Activated CD4-positive, alpha-beta memory T cell treated with anti-CD3 and anti-CD28 coated beads, Interleukin-2, amount 10 ng/mL, durations not matched to agents 7 days and 5 days (primary cell): ENCODE measurements at regions not wholly inside any gene's neighbourhood (a gene's known extent, or its start where the extent isn't known, plus 50 kb on each side); places are given as distances from the start of the nearest gene placed in this dataset.
A peak's percentile ranks its signal among the peaks of the same experiment; 100 is the strongest.
"Not testable (repeated sequence)": the region's sequence is repeated elsewhere in the genome, so short reads cannot be mapped to it uniquely, and the experiment has no call there.

Source experiments
- CTCF ChIA-PET: fragments of 350-600 bp; sonication (Branson Sonifier 250); formaldehyde crosslinking; loops from one replicate; lab custom pipeline; 2021; ENCODE audit warnings: antibody characterized with exemption, inconsistent platforms; lab: Charles Lee
- POLR2A ChIA-PET: fragments of 350-600 bp; sonication (Branson Sonifier 250); formaldehyde crosslinking; loops from one replicate; lab custom pipeline; 2021; ENCODE audit warnings: antibody characterized with exemption; lab: Charles Lee
- DNase-seq: peaks from one replicate; pipeline ENCODE4 v3.0.0-alpha.2; 2020
- H3K27ac Mint-ChIP-seq: one replicate; pipeline ENCODE4 v1.8.0; 2021; ENCODE audit warnings: mild to moderate bottlenecking, mixed read lengths
- H3K27me3 Mint-ChIP-seq: one replicate; pipeline ENCODE4 v1.8.0; 2021; ENCODE audit warnings: mixed read lengths
- H3K36me3 Mint-ChIP-seq: one replicate; pipeline ENCODE4 v1.8.0; 2021; ENCODE audit warnings: low read depth, mixed read lengths
- H3K4me1 Mint-ChIP-seq: one replicate; pipeline ENCODE4 v1.8.0; 2021; ENCODE audit warnings: mixed read lengths
- H3K4me3 Mint-ChIP-seq: one replicate; pipeline ENCODE4 v1.8.0; 2021; ENCODE audit warnings: mild to moderate bottlenecking, mixed read lengths
- H3K9me3 Mint-ChIP-seq: one replicate; pipeline ENCODE4 v1.8.0; 2021; ENCODE audit warnings: mixed read lengths

DNA sequence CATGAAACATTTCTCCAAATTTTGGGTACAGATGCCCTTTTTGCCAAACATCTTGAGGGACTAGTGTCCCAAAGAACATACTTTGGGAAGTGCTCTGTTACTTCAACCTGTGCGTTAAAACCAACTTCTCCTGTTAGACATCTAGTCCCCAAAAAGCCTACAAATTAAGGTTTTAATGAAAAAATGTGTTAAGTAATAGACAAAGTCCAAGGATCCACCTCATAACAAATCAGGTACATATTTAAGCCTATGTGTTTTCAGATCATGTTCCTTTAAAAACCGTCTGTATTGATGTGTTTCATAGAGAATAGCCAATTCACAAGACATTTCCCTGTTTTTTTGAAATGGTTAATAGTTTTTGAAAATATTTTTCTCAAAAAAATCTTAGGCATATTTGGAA is 174.8 kb upstream of the FAM20A start:
- Mint-ChIP-seq H3K9me3 (no peaks in the 10 kb centered on the region), H3K27ac (no peak overlapping the region), H3K36me3 (no peaks in the 10 kb centered on the region), H3K4me3 (no peak overlapping the region), H3K27me3 (peaks cover 3% of the 10 kb centered on the region), H3K4me1 (no peaks in the 10 kb centered on the region)
- POLR2A ChIA-PET = no interaction called here
- CTCF ChIA-PET = interaction anchor here (0.7 to 1.9 kb wide), 9 partner anchors 16 to 474 kb away, joined by 3 to 8 read pairs (median 4); no protein-coding TSS in a partner anchor
- no peak for DNase-seq

DNA sequence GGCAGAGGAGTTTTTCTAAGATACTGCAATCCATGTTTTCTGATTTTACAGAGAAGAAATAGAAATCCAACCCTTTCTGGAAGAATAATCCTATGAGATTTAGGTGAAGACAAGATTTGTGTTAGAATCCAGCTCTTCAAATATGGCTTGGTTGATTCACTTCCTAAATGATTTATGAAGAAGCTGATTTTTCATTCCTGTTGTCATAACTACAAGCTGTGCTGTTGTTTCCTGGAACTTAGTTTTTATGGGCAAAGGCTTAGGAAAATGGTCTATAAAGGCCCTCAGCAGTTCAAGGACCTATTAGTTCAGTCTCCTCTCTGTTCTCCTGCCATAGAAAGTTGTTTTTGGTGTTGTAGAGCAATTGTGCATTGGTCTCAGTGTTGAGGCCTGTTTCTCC is 174.2 kb upstream of the FAM20A start:
- H3K27me3 Mint-ChIP-seq = peaks cover 3% of the 10 kb centered on the region
- ChIA-PET POLR2A (no interaction called here), CTCF (interaction anchor here (0.7 to 1.9 kb wide), 4 partner anchors 37 to 474 kb away, joined by 3 to 6 read pairs (median 4); no protein-coding TSS in a partner anchor)
- no peaks in the 10 kb centered on the region for H3K9me3 Mint-ChIP-seq
- H3K4me3 Mint-ChIP-seq = no peak overlapping the region
- H3K4me1 Mint-ChIP-seq = no peaks in the 10 kb centered on the region
- no peak for DNase-seq
- no peaks in the 10 kb centered on the region for H3K36me3 Mint-ChIP-seq
- H3K27ac Mint-ChIP-seq = no peak overlapping the region

DNA sequence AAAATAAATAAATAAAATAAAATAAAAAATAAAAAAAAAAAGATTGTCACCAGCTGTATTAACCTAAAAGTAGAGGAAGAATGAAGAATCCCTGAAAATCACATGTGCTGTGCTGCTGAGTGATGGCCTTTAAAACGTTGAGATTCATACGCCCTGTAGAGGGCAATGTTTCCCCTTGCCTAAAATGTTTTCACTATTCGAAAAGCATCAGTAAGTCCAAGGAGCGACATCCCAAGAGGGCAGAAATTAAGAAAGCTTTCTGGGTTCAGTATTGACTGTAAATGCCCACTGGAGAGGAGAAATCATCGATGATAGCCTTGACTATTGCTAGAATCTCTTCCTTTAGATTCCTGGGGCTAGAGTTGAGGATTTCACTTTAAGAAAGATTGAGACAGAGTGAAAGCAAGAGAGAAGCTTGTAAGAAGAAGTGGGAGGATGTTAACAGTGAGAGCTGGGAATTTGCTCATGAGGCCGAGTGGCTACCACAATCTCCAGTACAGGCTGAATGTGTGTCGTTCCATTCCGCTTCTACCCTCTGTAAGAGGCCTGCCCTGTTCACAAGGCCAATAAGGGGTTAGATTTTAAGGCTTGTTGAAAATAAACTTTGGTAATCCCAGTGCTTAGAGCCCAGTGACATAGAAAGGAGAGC is 170.8 kb upstream of the FAM20A start:
- Mint-ChIP-seq H3K4me1 (no peaks in the 10 kb centered on the region), H3K36me3 (no peaks in the 10 kb centered on the region), H3K4me3 (no peak overlapping the region), H3K27ac (no peak overlapping the region), H3K9me3 (no peaks in the 10 kb centered on the region), H3K27me3 (peaks cover 3% of the 10 kb centered on the region)
- POLR2A ChIA-PET = no interaction called here
- DNase-seq = no peak
- CTCF ChIA-PET = interaction anchor here (0.6 to 2.2 kb wide), 6 partner anchors 36 to 477 kb away, joined by 3 to 13 read pairs (median 4); no protein-coding TSS in a partner anchor

DNA sequence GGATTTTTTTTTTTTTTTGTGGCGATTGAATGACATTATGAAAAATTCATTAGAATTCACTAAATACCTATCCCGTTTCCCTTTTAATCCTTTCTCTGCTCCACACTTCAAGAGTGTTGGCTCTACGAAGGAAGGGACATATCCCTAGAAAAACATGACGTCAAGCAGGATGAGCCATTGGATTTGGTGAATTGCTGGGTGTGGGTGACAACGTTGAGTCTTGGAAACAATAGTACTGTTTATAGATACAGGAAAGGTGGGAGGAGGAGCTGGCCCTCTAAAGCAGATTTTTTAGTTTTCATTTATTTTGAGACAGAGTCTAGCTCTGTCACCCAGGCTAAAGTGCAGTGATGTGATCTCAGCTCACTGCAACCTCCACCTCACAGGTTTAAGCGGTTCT is 167.6 kb upstream of the FAM20A start:
- H3K27ac Mint-ChIP-seq = no peak overlapping the region
- H3K36me3 Mint-ChIP-seq = no peaks in the 10 kb centered on the region
- CTCF ChIA-PET = no interaction called here

DNA sequence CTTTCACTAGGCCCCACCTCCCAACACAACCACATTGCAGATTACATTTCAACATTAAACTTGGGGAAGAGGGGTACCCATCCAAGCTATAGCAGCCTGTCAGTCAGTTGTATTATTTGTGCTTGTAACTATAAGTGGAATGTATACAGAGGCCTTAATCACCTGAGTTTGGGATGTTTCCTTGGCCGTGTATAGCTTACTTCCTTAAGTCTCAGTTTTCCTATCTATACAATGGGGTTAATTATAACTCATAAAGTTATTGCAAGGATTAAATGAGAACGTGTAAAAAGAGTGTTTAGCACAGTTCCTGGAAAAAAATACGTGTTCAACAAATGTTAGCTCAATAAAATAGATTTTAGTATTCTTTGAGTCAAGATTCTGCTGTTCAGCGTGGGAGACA is 165.5 kb upstream of the FAM20A start:
- no peaks in the 10 kb centered on the region for H3K9me3 Mint-ChIP-seq
- no peak overlapping the region for H3K27ac Mint-ChIP-seq
- DNase-seq = no peak
- peaks cover 3% of the 10 kb centered on the region for H3K27me3 Mint-ChIP-seq
- ChIA-PET POLR2A (no interaction called here), CTCF (no interaction called here)
- H3K4me3 Mint-ChIP-seq = no peak overlapping the region
- H3K36me3 Mint-ChIP-seq = no peaks in the 10 kb centered on the region
- peaks cover 2% of the 10 kb centered on the region for H3K4me1 Mint-ChIP-seq

More for the DNA sequence above, 167.6 kb upstream of the FAM20A start:
- H3K9me3 Mint-ChIP-seq = no peaks in the 10 kb centered on the region
- peaks cover 3% of the 10 kb centered on the region for H3K27me3 Mint-ChIP-seq
- H3K4me1 Mint-ChIP-seq = no peaks in the 10 kb centered on the region
- POLR2A ChIA-PET = no interaction called here
- no peak overlapping the region for H3K4me3 Mint-ChIP-seq
- DNase-seq = no peak

DNA sequence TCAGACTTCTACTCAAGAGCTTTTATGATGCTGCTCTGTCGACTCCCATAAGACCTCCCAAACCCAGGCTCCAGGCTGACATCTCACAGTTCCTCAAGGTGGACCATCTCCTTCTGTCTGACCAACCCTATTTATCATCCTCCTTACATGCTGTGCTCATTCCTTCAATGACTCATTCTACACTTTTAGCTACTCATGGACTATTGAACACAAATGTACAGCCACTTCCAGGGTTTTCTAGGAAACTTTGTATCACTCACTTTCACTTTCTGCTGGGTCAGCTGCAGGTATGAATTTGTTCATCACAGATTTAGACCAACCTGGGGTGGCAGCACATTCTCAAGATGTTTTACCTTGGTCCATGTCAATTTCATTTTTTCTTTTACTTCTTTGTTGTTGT is 162.4 kb upstream of the FAM20A start:
- no peak overlapping the region for H3K27ac Mint-ChIP-seq
- POLR2A ChIA-PET = no interaction called here

DNA sequence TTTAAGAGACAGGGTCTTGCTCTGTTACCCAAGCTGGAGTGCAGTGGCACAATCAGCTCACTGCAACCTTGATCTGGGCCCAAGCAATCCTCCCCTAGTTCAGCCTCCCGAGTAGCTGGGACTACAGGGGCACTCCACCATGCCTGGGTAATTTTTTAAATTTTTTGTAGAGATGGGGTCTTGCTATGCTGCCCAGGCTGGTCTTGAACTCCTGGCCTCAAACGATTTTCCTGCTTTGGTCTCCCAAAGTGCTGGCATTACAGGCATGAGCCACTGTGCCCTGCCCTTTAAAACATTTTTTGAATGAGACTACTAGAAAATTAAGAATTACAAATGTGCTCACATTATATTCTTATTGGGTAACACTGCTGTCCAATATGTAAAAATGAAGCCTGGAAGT is 161.7 kb upstream of the FAM20A start:
- Mint-ChIP-seq H3K9me3 (no peaks in the 10 kb centered on the region), H3K36me3 (no peaks in the 10 kb centered on the region), H3K4me1 (peaks cover 16% of the 10 kb centered on the region), H3K27me3 (peaks cover 2% of the 10 kb centered on the region), H3K27ac (no peak overlapping the region), H3K4me3 (no peak overlapping the region)
- ChIA-PET POLR2A (no interaction called here), CTCF (no interaction called here)
- DNase-seq = no peak

More for the DNA sequence above, 162.4 kb upstream of the FAM20A start:
- no peaks in the 10 kb centered on the region for H3K36me3 Mint-ChIP-seq
- no peak for DNase-seq
- peaks cover 16% of the 10 kb centered on the region for H3K4me1 Mint-ChIP-seq
- no peak overlapping the region for H3K4me3 Mint-ChIP-seq
- no peaks in the 10 kb centered on the region for H3K9me3 Mint-ChIP-seq
- CTCF ChIA-PET = no interaction called here
- H3K27me3 Mint-ChIP-seq = peaks cover 5% of the 10 kb centered on the region

DNA sequence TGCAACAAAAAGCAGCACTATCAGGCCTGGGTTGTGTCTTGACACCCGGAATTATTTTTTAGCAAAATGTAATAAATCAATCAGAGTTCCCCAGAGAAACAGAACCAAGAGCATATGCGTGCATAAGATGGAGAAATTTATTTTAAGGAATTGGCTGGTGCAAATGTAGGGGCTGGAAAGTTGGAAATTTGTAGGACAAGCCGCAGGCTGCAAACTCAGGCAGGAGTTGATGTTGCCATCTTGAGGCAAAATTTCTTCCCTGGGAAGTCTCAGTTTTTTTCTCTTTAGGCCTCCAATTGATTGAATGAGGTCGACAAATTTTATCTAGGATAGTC is 158.9 kb upstream of the FAM20A start:
- Mint-ChIP-seq H3K27me3 (peaks cover 2% of the 10 kb centered on the region), H3K36me3 (no peaks in the 10 kb centered on the region), H3K4me1 (peaks cover 16% of the 10 kb centered on the region), H3K27ac (no peak overlapping the region), H3K4me3 (peak overlapping the region; percentile 7), H3K9me3 (no peaks in the 10 kb centered on the region)
- ChIA-PET CTCF (interaction anchor here (2.3 kb wide), 1 partner anchor 226 kb away, joined by 9 read pairs; no protein-coding TSS in a partner anchor), POLR2A (no interaction called here)
- no peak for DNase-seq

DNA sequence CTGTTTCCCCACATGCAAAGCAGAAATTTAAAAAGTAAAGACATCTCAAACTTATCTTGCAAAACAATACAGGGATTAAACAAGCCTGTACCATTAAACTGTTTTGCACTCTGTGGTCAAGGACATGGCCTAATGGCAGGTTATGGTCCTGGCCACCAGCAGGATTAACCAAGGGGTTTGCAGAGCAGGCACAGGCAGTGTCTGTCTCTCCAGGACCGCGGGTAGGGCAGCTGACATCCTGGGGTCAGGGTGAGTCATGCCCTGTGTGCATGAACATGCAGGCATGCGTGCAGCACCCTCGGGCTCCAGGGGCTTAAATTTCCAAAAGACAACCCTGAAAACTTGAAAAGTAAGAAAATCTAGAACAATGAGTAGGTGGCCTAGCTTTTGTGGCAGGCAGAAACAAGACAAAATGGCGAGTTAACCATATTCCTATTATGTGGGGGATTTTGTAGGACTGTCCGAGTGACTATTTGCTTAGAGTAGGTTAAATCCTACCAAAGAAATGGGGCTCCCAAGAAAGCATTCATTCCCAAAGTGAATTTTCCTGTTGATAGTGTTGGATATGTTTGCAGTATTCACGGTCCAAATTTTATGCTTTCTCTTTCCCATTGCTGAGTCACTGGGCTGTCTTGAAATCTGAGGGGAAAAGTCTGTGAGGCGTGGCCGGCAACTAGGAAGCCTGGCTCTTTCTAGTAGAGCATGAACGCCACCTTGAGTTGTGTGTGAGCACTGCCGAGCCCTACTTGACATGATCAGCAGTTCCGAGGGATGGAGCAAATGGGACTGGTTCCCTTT is 158.4 kb upstream of the FAM20A start:
- POLR2A ChIA-PET = no interaction called here
- no peak overlapping the region for H3K27ac Mint-ChIP-seq

DNA sequence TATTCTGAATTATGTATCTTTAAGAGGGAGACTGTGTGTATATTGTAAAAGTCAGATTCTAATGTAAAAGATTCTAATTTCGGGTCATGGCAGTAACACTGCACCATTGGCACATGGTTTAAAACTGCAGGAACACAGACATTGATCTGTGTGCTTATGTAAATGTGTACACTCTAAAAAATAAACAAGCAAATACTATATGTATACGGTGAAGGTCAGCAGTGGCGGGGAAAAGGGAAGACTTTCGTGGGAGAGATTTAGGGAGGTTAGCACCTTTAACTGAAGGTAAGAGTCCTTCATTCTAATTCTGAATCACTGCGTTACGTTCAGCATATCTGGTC is 157.8 kb upstream of the FAM20A start:
- peaks cover 2% of the 10 kb centered on the region for H3K27me3 Mint-ChIP-seq
- H3K27ac Mint-ChIP-seq = no peak overlapping the region
- H3K36me3 Mint-ChIP-seq = no peaks in the 10 kb centered on the region
- H3K4me1 Mint-ChIP-seq = peaks cover 16% of the 10 kb centered on the region
- ChIA-PET POLR2A (no interaction called here), CTCF (interaction anchor here (2.3 kb wide), 1 partner anchor 225 kb away, joined by 9 read pairs; no protein-coding TSS in a partner anchor)
- no peak for DNase-seq
- H3K4me3 Mint-ChIP-seq = no peak overlapping the region
- H3K9me3 Mint-ChIP-seq = no peaks in the 10 kb centered on the region

More for the DNA sequence above, 158.4 kb upstream of the FAM20A start:
- peaks cover 2% of the 10 kb centered on the region for H3K27me3 Mint-ChIP-seq
- CTCF ChIA-PET = interaction anchor here (2.3 kb wide), 1 partner anchor 226 kb away, joined by 9 read pairs; no protein-coding TSS in a partner anchor
- no peaks in the 10 kb centered on the region for H3K36me3 Mint-ChIP-seq
- peak overlapping the region; percentile 7 for H3K4me3 Mint-ChIP-seq
- peak; percentile 69 for DNase-seq
- peaks cover 16% of the 10 kb centered on the region for H3K4me1 Mint-ChIP-seq
- H3K9me3 Mint-ChIP-seq = no peaks in the 10 kb centered on the region

DNA sequence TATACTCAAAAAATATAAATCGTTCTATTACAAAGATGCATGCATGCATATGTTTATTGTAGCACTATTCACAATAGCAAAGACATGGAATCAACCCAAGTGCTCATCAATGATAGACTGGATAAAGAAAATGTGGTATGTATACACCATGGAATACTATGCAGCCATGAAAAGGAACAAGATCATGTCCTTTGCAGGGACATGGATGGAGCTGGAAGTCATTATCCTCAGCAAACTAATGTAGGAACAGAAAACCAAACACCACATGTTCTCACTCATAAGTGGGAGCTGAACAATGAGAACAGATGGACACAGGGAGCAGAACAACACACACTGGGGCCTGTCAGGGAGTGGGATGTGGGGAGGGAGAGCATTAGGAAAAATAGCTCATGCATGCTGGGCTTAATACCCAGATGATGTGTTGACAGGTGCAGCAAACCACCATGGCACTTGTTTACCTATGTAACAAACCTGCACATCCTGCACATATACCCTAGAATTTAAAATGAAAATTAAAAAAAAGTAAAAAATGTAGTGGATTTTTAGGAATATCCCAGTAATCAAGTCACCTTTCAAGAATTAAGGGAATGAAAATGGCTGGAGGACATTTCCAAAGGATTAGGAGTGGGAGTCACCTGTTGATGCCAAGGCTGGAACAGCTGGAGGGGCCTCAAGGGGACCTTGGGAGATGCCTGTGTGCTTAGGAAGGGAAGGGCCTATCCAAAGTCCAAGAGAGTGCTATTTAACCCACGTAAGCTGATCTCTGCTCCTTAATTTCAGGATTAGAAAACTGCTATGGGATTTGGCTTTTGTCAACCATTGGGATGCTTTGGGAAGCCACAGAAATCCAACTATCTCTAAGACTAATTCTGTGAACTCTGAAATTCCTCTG is 156.9 kb upstream of the FAM20A start:
- H3K4me1 Mint-ChIP-seq = peaks cover 14% of the 10 kb centered on the region
- CTCF ChIA-PET, H3K36me3 Mint-ChIP-seq, H3K27me3 Mint-ChIP-seq, POLR2A ChIA-PET, DNase-seq, H3K9me3 Mint-ChIP-seq, H3K4me3 Mint-ChIP-seq, H3K27ac Mint-ChIP-seq: not testable (repeated sequence)

DNA sequence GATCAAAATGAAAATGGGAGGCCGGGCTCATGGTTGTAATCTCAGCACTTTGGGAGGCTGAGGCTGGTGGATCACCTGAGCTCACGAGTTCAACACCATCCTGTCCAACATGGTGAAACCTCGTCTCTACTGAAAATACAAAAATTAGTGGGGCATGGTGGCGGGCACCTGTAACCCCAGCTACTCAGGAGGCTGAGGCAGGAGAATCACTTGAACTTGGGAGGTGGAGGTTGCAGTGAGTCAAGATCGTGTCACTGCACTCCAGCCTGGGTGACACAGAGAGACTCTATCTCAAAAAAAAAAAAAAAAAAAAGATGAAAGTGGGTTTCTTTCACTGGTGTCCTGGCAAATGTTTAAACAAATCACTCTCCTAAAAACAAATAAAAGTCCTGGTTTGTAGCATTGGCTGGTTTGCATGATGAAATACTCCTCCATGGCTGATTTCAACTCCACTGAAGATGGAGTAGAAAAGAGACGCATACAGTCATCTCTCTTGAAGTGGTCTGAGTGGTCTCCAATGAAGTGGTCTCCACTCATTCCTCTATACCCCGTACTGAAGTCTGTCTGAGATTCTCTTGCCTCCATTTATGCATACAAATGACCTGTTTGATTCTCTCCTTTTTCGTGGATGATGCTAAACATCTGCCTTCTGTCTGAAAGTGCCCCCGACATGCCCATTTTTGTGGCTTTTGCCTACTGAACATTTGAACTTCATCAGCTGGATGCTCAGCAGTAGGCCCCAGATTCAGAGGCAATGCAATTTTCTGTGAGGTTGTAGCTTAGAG is 153.0 kb upstream of the FAM20A start:
- CTCF ChIA-PET = no interaction called here
- POLR2A ChIA-PET = no interaction called here
- Mint-ChIP-seq H3K27ac (no peak overlapping the region), H3K4me3 (no peak overlapping the region), H3K9me3 (no peaks in the 10 kb centered on the region), H3K4me1 (peaks cover 3% of the 10 kb centered on the region), H3K36me3 (no peaks in the 10 kb centered on the region), H3K27me3 (no peaks in the 10 kb centered on the region)
- DNase-seq = no peak
